ENCODE measurements at regions not wholly inside any gene's neighbourhood (a gene's known extent, or its start where the extent isn't known, plus 50 kb on each side); places are given as distances from the start of the nearest gene placed in this dataset.
"Not testable (repeated sequence)": the region's sequence is repeated elsewhere in the genome, so short reads cannot be mapped to it uniquely, and the experiment has no call there.

DNA sequence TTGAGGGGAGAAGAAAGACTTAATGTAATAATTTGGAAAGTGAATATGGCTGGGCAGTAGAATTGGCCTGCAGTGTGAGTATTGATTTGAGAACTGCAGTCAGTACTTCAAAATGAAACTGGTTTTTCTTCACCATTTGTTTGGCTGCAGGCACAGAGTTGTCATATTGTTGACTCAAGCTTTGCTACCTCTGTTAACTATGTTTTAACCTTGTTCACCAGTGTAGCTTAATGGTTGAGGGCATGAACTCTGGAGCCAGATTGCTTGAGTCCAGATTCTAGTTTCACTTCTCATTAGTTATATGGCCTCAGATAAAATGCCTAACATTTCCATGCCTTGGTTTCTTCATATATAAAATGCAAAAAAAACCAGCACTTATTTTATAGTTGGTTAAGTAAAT lies 64.1 kb downstream of the CFAP44 start:
- Histone ChIP-seq H3K27ac (no peak overlapping the region), H3K36me3 (peaks cover 0 to 53% (median 0%) of the 10 kb centered on the region in 3 donors), H3K4me3 (no peak overlapping the region), H3K9me3 (no peaks in the 10 kb centered on the region), H3K27me3 (no peaks in the 10 kb centered on the region), H3K4me1 (no peaks in the 10 kb centered on the region)
- DNase-seq (ENCODE audit: low spot score in 2 of 2) = no peak
- TF ChIP-seq POLR2A (IDR thresholded peaks at IDR 0.05) (no peak), EP300 (IDR thresholded peaks at IDR 0.05) (no peak)
- TF ChIP-seq, protein P1, sequence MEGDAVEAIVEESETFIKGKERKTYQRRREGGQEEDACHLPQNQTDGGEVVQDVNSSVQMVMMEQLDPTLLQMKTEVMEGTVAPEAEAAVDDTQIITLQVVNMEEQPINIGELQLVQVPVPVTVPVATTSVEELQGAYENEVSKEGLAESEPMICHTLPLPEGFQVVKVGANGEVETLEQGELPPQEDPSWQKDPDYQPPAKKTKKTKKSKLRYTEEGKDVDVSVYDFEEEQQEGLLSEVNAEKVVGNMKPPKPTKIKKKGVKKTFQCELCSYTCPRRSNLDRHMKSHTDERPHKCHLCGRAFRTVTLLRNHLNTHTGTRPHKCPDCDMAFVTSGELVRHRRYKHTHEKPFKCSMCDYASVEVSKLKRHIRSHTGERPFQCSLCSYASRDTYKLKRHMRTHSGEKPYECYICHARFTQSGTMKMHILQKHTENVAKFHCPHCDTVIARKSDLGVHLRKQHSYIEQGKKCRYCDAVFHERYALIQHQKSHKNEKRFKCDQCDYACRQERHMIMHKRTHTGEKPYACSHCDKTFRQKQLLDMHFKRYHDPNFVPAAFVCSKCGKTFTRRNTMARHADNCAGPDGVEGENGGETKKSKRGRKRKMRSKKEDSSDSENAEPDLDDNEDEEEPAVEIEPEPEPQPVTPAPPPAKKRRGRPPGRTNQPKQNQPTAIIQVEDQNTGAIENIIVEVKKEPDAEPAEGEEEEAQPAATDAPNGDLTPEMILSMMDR (IDR thresholded peaks at IDR 0.05) = no peak

- TF ChIP-seq EP300 (IDR thresholded peaks at IDR 0.05) (no peak), POLR2A (IDR thresholded peaks at IDR 0.05) (no peak)
- TF ChIP-seq, protein P1 (IDR thresholded peaks at IDR 0.05) = no peak
- WGBS, 2 donors = 89 to 91% methylated on average over 1 of the region's 1 CpG
Measured at GRCh38 chr3:113374078-113374477, 67.2 kb downstream of the CFAP44 start.

DNA sequence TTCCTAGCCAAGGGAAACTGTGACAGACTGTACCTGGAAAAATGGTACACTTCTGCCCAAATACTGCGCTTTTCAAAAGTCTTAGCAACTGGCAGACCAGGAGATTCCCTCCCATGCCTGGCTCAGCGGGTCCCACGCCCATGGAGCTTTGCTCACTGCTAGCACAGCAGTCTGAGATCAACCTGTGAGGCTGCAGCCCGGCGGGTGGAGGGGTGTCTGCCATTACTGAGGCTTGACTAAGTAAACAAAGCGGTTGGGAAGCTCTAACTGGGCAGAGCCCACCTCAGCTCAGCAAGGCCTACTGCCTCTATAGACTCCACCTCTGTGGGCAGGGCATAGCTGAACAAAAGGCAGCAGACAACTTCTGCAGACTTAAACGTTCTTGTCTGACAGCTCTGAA lies 74.5 kb downstream of the CFAP44 start:
- H3K4me3 ChIP-seq; H3K27me3 ChIP-seq; H3K4me1 ChIP-seq; DNase-seq (ENCODE audit: low spot score in 2 of 2); H3K9me3 ChIP-seq; H3K27ac ChIP-seq: not testable (repeated sequence)
- WGBS, 2 donors = 72 to 81% methylated on average over 3 to 5 of the region's 7 CpGs
- peaks cover 0 to 14% (median 0%) of the 10 kb centered on the region in 3 donors for H3K36me3 ChIP-seq

More at GRCh38 chr3:113374078-113374477, 67.2 kb downstream of the CFAP44 start:
- no peak for DNase-seq (ENCODE audit: low spot score in 2 of 2)
- Histone ChIP-seq H3K4me3 (no peak overlapping the region), H3K9me3 (peaks cover 0 to 5% (median 2%) of the 10 kb centered on the region in 4 donors), H3K27me3 (no peaks in the 10 kb centered on the region), H3K27ac (no peak overlapping the region), H3K4me1 (no peaks in the 10 kb centered on the region), H3K36me3 (peaks cover 0 to 35% (median 0%) of the 10 kb centered on the region in 3 donors)

- not testable (repeated sequence) for H3K36me3 ChIP-seq; DNase-seq (ENCODE audit: low spot score in 2 of 2); H3K4me3 ChIP-seq; H3K27ac ChIP-seq; H3K27me3 ChIP-seq; H3K9me3 ChIP-seq; H3K4me1 ChIP-seq
- 95 to 99% methylated on average over 5 of the region's 5 CpGs for WGBS, 2 donors
Measured at GRCh38 chr3:113355340-113355739, 86.0 kb downstream of the CFAP44 start.

- DNase-seq (ENCODE audit: low spot score in 2 of 2) = no peak
- no peaks in the 10 kb centered on the region for H3K9me3 ChIP-seq
- H3K4me1 ChIP-seq = no peaks in the 10 kb centered on the region
- no peak overlapping the region for H3K4me3 ChIP-seq
- H3K27ac ChIP-seq = no peak overlapping the region
- WGBS, 2 donors = 100% methylated on average over 1 of the region's 1 CpG
- TF ChIP-seq EP300 (IDR thresholded peaks at IDR 0.05) = no peak
- no peak for TF ChIP-seq POLR2A (IDR thresholded peaks at IDR 0.05)
- TF ChIP-seq, protein P1 (IDR thresholded peaks at IDR 0.05) = no peak
- no peaks in the 10 kb centered on the region for H3K27me3 ChIP-seq
- H3K36me3 ChIP-seq = peaks cover 0 to 14% (median 0%) of the 10 kb centered on the region in 3 donors
Measured at GRCh38 chr3:113354307-113354706, 87.0 kb downstream of the CFAP44 start.

DNA sequence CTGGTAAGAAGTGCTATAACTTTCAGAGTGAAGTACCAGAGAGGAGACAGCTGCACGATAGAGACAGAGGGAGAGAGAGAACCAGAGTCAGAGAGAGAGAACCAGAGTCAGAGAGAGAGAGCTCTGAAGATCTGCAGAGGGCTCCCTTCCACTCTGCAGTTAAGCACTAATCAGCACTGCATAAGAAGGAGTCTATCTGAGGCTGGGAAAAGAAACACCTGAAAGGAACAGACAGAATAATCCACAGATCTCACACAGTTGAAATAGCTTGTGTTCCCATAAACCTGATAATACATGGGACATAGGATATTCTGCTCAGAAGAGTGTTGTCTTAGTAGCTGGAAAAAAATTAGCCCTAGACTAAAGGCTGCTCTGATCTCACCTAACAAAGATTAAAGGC lies 87.6 kb downstream of the CFAP44 start:
- Histone ChIP-seq H3K4me3 (no peak overlapping the region), H3K27ac (no peak overlapping the region), H3K27me3 (no peaks in the 10 kb centered on the region), H3K4me1 (no peaks in the 10 kb centered on the region), H3K9me3 (no peaks in the 10 kb centered on the region), H3K36me3 (peaks cover 0 to 20% (median 0%) of the 10 kb centered on the region in 3 donors)
- WGBS, 2 donors = 65 to 69% methylated on average over 1 of the region's 1 CpG
- DNase-seq (ENCODE audit: low spot score in 2 of 2) = no peak
- TF ChIP-seq, protein P1 (IDR thresholded peaks at IDR 0.05) = no peak
- TF ChIP-seq EP300 (IDR thresholded peaks at IDR 0.05) = no peak

All from tibial nerve (tissue), 4 donors.